HG02943 (cell line): ENCODE measurements at regions not wholly inside any gene's neighbourhood (a gene's known extent, or its start where the extent isn't known, plus 50 kb on each side); places are given as distances from the start of the nearest gene placed in this dataset.

Source experiments
- ATAC-seq: cut with Tn5 transposase; IDR thresholded peaks from one replicate; pipeline ENCODE4 v1.9.1; 2021; ENCODE audit warnings: mild to moderate bottlenecking, low read depth, moderate library complexity; ENCODE audit not compliant: unreplicated experiment

DNA sequence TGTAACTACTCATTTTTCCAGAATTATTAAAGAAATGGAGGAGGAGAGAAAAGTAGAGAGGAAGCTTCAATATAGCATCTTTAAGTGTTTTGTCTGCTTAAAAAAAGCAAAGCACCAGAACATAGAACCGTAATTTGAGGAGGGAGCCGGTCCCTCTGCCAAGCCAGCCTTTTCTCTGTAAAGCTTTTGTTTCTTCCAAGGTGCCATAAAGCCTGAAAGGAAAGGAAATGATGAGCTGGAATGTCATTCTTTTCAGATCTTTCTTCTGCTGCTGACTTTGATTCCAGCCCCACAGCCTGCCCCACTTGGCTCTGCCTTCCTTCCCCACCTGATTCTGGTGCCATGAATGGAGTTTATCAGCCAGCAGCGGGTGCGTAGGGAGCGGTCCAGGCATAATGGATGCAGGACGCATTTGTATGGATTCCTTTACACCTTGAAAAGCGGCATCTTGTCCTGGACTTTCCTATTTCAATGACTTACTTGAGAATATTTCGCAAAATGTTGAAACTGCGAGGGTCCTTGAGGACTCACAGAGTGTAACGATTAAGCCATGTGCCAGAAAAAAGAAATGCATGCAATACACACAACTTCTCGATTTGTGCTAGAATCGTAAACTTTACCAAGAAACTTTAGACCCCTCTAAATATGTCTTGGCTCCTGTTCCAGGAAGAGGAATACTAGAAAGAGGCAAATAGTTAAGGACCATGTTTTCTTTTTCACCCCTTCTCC is 569.5 kb upstream of the MGMT start:
- no peak for ATAC-seq

DNA sequence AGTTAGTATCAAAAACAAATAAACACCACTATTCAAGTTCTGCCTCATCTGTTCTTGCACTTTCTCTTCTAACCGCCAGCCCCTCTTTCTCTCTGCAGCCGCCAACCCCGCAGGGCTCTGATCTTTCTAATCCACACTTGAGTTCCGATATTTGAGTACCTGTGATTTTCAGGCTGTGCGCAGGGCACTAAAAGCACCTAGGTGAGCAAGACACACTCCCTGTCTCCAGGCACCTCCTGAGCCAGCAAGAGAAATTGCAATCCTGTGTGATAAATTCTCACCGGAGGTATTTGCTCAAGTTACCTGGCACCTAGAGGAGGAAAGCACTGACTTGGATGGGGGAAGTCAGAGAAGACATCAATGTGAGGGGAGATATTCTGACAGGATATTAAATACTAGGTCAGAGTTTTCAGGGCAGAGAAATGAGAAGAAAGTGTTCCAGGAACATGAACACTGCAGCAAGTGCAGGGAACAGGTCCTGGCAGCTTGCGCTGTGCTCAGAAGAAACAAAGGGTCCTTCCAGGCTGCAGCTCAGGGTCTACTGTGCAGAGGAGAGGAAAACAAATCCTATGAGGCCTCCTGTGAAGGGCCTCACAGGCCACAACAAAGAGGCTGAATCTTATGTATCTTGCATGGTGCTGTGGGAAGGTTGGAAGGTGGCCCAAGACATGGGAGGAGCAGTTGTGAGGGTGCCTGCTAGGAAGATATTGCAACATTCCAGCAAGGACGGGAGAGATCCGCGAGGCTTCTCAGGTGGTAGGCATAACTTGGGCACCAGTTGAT is 568.7 kb upstream of the MGMT start:
- no peak for ATAC-seq

DNA sequence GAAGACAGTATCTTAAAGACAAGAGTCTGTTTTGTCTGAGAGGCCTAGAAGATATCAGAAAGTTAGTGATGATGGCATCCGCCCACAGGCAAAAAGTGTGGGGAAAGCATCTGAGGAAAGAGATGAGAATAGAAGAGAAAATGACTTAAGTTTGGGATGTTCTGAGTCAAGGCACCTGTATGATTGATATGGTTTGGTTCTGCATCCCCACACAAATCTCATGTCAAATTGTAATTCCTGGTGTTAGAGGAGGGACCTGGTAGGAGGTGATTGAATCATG is 568.2 kb upstream of the MGMT start:
- ATAC-seq = no peak

DNA sequence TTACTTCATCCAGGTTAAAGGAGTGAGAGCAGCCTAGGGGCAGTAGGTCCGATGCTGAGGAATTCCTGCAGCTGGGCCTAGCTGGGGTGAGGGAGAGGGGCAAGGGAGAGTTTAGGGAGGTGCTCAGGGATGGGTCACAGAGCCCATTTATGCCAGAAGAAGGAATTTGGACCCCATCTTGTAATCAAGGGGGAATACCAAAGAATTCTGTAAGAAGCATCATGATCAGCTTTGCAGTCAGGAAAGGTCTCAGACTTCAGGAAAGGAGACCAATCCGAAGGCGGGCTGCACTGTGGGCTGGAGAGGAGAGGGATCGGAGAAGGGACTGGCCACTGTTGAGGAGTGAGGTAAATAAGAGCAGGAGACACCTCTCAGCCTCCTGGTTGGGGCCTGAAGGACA is 566.6 kb upstream of the MGMT start:
- no peak for ATAC-seq

DNA sequence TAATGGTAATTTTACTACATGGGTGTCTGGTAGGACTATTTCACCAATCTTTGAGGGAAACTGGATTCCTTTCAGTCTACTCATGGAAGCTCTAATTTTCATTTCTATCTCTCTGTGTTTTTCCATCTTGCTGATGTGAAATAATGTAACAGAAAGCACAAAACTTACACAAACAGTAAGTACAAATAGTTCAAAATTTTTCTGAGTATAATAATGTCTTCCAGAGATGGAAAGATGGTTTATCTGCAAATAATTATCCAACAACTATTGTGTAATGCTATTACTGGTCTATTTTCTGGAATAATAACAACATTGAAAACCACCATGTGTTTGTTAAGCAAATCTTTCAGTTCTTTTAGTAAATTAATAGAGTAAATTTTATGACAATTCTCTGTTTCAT is 565.8 kb upstream of the MGMT start:
- no peak for ATAC-seq

DNA sequence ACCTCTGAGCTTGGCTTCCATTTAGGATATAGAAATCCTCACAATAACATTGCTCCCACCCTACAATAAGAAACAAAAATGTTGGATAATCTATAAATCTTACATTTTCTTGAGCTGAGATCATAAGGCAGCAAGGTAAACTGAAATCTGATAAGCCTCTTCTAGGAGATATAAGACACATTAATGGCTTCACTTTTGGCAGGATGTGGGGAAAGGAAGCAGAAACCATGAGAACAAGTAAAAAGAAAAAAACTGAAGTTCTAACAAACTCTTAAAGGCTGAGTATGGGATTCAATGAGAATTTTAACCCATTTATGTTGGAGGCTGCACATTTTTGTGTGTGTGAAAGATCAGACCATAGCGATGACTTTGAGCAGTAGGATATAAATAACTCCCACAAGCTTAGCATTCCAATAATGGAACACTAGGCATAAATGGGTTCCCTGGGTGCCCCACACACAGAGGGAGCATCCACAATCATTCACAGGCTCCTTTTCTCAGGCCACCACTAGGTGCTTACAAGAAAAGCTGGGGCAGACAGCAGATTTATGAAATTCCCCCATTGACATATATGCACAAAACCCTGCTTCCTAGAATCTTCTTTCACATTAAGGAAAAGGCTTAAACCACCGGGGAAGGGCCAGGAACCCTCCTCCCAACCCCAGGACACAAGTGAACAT is 564.9 kb upstream of the MGMT start:
- no peak for ATAC-seq

DNA sequence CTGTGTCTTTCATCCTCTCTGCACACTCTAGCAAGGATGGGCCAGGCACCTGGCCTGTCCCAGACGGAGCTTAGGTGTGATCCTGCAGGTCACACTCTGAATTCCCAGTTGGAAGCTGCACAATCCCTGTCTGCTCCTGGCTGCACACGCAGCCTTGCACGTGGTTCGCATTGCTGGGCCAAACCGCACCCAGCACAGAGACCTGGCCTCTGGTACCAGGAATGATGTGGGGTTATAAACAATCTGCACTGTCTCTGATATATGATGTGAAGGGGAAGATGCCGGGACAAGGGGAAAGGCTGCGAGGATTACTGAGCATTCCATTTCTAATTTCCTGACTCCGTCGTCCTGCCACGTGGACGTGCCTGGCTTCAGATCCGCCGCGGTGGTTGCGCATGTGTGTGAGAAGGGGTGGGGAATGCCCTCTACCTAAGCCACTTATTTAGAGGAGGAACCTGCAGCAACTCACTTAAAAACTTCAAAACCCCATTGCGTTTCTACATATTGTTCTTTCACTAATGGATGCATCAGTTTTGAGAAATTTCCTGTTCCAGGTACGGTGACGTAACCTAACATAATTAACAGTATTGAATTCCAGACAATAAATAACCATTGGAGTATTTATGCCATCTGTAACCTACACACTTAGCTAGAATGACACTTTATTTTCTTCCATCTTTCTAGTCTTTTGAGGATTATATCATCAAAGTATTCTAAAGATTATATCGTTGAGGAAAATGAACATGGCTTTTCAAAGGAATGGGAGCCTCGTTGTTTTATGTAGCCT is 559.7 kb upstream of the MGMT start:
- no peak for ATAC-seq

DNA sequence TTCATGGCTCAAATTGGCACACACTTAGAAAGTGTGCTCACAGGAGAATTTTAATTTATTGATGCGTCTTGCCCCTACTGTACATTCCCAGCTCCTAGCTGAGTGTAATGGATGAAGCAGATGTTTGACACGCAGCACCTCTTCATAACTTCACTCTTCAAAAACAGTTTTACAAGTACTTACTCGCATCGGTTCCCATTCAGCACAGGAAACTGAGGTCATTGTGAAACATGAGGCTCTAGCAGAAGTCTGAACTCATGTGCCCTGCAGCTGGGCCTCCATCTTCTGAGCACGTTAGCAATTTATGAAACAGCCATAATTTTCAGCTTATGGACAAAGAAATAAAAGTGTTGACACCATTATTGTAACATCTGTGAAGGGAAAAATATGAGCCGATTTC is 558.9 kb upstream of the MGMT start:
- no peak for ATAC-seq

DNA sequence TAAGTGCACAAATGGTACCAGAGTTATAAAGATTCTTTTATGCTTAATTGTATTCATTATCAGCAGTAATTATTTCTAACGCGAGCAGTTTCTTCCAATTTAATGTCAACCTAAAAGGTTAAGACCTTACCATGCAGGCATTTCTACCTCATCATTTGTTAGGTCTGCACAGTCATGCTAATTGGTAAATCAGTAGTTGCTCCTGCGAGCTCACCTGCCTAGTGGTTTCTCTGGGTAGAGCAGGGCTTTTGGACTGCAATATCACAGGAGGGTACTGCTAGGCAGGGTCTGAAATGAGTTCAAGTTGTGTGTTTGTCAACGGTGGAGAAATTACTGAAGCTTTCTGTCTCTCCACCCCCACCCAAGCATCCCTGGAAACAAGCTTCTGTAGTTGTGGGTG is 558.5 kb upstream of the MGMT start:
- ATAC-seq = no peak

DNA sequence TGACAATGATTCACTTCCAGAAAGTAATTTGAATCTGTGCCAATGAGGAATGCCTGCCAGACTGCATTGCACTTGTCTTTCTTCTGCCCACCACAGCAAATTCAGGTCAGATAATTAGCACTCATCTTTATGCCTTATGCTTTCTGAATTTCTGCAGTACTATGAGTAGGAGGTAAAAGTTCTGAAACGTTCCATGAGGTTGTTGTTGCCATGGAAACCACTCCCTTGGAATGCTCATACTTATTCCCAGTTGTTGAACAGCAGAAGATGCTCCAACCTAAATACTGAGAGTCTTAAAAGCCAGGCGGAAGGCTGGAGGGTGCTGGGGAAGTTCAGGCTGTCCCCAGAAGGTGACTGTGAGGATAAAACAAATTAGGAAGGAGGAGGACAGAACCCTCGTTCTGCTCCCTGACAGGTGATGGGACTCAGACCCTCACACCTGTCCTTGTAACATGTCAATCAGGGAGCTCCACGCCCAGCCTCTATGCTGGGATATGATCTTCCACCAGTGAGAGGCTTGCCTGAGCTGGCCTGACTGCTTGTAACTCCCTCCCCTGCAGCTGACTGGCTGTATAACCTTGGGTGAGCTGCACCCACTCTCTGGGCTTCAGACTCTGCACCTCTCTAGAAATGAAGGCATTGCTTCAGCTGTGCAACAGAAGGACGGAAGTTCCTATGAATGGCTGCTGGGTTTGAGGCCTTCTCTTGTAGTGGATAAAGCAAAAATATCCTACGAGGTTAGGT is 554.3 kb upstream of the MGMT start:
- ATAC-seq = no peak

DNA sequence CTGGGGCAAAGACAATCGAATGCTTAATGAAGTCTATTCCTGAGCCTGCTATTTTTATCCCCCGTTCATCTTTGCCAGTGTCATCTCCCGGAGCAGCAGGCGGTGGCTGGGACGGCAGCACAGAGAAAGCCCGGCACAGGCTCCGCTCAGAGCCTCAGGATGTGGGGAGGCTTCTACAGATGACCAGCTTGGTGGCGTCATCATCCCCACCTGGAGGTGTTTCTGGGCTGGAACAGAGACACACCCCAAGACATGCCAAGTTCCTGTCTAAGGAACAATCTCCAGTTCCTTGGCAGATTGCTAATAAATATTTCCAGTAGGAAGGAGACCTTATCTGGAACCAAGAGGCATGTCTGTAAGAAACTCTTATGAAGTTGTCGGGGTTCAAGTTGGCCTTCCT is 552.4 kb upstream of the MGMT start:
- ATAC-seq = no peak

DNA sequence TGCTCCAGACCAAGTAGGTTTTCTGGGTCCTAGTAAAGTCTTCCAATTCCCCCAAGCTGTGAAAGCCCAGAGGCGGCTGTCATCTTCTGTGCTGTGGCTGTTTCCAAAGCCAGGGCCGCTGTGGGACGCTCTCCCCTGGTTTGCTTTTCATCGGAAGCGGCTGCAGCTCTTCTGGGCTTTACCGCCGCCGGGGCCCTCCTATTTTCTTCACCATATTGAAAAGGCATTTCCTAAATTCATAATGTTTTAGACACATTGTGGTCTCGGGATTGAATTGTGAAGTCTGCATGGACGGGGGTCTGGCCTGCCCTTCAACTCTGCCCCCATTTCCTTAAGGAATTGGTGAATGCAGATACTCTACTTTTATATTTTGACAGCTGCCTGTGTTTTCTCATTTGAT is 551.4 kb upstream of the MGMT start:
- ATAC-seq = no peak

DNA sequence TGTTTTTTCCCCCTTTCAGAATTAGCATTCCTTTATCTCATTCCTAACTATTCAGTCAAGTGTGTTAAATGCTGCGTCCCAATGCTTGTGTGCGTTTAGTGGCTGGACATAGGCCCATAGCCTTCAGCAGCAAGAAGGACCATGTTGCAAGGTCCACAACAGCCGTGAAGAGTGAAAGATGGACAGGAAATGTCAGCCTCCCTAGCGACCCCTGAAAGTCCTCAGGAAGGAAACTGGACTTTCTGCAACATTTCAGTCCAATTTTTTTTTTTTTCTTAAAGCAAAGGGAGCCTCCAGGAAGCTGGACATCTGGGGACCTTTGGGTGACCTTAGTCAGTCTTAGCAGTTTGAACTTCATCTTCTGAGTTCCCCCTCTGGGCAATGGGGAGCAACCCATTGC is 550.7 kb upstream of the MGMT start:
- ATAC-seq = no peak

DNA sequence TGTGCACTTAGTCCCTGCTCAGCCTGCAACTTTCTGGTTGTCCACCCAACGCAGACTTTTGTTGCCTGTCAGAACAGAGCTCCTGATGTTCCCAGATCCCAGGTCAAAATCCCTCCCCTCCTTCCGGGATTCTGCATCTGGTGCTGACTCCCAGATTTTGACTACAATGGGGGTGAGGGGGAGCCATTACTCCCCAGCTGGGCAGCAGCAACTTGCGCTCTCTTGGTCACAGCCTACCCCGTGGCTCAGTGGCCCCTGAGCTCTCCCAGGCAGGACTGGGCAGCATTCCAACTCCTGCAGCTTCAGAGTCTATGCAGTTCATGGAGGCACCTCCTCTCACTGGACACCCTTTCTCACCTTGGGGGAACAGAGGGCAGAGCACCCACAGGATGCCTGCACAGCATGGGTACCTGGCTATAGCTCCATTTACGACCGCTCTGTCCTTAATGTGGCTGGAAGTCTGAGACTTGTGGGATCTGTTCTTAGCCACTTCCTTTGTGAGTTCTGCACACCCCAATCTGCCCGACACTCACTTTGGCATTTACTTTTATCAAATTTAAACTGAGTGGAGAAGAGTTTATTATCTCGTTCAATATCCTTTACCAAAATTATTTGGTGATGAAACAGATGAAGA is 545.5 kb upstream of the MGMT start:
- no peak for ATAC-seq

DNA sequence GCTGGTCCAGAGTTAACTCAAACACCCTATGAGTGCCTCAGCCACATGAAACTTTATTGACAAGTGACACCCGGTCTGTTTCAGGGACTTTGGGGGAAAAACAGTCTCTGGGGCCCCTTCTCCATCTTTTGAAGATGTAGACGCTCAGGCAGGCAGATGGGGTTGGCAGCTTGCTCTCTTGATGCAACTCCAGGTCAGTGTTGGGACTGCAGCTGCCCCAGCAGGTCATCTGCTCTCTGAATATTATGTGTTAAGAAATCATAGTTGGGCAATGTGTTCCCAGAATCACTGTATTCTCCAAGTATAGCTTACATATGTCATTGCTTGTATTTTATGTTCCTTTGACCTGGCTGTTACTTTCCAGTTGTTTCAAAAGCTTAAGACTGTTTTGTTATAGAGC is 544.9 kb upstream of the MGMT start:
- ATAC-seq = no peak

DNA sequence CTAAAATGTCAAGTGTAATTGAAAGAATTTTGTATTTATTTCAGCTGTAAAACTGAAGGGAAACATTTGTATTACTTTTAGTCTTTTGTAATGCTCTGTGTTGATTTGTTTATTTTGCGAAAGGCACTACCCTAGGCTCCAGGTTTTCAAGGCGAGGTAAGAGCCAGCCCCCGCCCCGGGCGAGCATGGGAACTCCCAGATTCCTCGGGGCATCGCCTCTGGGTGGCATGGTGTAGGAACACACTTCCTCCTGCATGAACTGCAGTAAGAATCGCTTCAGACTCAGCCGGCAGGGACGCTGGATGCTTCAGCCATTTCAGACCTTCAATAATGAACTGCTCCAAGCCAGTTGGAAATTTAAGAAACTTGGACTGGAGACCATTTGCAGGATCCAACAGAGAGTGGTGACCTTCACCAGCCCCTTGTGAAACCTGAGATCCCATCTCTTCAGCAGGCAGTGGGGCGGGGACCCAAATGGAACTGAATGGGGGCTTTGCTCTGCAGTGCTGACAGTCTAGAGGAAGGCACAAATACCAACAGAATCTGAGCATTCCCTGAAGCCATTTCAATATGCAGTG is 544.3 kb upstream of the MGMT start:
- no peak for ATAC-seq

DNA sequence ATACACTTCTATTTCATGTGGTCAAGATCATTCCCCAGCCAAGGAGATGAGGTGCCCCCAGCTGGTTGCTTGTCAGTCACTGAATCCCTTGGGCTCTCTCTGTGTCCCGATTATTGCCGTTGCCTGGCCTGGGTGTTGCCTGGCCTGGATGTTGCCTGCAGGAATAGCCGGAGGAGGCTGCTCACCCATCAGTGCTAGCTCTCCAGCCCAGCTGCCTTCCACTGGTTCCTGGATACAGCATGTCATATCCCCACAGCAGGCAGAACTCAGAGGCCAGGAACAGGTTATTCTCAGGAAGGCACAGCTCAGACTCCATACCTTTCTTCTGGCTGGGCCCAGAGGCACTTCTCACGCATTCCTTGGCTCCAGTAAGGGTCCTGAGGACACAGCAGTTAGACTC is 542.1 kb upstream of the MGMT start:
- no peak for ATAC-seq

DNA sequence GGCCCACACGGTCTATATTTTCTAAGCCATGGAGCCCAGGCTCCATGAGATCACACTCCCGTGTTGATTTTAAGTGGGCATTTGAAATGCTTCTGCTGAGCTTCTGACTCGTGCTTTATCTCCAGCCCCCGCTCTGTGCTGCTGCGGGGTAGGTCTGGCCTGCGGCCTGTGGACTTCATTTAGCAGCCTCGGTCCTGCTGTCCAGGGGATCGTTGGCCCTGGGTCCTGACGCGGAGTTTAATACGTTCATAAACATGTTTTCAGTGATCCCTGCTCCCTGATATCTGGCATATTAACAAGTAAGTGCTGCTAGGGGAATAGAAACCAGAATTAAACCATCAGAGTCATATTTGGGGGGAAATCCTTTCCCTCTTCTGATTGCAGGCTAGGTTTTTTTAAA is 540.3 kb upstream of the MGMT start:
- no peak for ATAC-seq

DNA sequence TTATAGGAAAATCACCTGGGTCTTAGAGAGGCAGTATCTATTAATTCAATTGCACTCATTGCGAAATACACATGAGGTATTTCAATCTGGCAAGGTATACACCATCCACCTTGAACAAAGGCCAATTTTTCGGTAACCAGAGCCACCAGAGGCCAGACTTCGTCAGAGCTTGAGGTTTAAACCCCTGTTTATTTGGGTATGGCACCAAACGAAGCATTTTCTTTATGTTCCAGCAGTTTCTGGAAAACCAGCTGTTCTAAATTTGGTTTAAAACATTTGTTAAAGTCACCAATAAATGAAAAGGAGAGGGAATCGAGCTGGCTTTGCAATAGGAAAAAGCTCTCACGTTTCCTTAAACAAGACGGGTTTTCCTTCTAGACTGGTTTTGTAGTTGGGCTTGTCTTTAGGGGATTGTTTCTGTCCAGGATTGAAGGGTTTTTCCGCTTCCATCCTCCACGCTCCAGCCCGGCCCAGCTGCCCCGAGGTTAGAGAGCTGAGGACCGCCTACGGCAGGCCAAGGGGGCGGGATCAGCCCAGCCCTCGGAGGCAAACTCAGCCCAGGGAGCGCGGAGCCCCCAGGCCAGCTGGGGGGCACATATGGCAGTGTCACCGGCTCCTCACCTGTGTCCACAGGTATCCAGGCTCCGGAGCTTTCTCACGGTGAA is 539.4 kb upstream of the MGMT start:
- ATAC-seq = no peak
